ENCODE measurements at regions not wholly inside any gene's neighbourhood (a gene's known extent, or its start where the extent isn't known, plus 50 kb on each side); places are given as distances from the start of the nearest gene placed in this dataset.

- no peak for DNase-seq
These were observed 491.5 kb downstream of the OLFM4 start for GRCh38 chr13:53520132-53520531.

- no peak for DNase-seq
These were observed 493.4 kb downstream of the OLFM4 start for GRCh38 chr13:53522034-53522433.

DNA sequence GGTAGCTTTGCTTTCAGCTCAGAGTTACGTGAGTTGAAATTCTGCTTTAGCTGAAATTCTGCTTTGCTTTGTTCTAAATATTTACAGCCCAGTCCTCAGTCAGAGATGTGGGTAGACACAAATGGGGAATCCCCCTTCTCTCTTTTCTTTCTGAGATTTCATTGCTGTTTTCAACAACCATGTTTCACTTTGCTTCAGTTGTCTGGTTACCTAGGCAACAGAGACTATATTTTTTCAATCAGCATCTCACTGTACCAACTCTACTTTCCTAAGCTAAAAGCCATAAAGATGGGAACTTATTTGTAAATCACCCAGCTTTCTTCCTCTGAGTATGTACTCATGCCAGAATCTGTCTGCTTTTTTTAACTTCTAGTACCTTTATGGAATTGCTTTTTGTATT lies 509.0 kb downstream of the OLFM4 start:
- no peak for DNase-seq

- no peak for DNase-seq
These were observed 516.8 kb downstream of the OLFM4 start for GRCh38 chr13:53545340-53545941.

GRCh38 chr13:53560556-53560955 lies 531.9 kb downstream of the OLFM4 start:
- DNase-seq: no peak

DNA sequence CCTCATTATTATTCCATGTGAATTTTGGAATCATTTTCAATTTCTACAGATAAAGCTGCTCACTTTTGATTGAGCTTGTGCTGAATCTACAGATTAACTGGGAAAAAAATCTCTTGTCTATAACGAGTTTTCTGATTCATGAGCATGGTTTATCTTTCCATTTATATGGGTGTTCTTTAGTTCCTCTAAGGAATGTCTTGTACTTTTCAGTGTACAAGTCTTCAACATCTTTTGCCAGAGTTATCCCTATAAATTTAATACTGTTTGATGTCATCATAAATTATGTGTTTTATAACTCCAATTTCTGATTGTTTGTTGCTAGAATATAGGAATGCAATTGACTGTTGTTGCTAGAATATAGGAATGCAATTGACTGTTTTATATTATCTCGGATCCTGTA lies 533.8 kb downstream of the OLFM4 start:
- DNase-seq: no peak

- no peak for DNase-seq
These were observed 539.9 kb downstream of the OLFM4 start for GRCh38 chr13:53568491-53568890.

DNA sequence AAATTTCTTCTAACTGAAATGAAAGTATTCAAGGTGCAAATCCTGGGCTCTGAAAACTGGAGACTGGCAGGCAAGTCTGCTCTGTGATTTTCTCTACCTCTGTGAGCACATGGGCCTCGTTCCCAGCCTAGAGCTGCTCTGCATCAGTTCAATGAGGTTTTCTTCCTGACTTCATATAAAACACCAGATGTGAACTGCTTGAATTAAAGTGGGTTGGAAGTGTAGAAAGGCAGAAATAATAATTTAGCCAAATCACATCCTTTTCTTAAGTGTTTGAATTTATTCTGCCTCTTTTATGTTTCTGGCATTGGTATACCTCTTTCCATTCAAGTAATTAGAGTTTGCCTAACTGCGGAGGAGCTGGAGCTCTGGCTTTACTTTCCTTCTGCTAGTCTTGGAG lies 540.8 kb downstream of the OLFM4 start:
- no peak for DNase-seq

DNA sequence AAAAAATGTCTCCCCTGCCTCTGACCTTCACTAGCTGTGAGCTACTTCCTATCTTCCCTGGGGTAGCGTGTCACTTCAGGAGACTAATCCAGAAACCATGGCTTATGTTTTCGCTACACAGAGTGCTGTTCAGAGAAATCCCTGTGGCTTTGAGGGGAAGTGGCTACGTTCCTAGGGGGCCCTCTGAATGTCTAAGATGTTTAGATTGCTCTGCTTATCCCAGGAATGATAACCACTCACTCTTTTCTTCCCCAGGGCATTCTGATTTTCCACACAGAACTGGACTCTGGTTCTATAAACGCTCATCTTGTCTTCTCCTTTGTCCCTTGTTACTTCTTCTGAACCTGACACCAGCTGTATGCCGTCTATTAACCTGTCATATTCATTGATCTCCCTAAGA lies 572.5 kb downstream of the OLFM4 start:
- DNase-seq: no peak

DNA sequence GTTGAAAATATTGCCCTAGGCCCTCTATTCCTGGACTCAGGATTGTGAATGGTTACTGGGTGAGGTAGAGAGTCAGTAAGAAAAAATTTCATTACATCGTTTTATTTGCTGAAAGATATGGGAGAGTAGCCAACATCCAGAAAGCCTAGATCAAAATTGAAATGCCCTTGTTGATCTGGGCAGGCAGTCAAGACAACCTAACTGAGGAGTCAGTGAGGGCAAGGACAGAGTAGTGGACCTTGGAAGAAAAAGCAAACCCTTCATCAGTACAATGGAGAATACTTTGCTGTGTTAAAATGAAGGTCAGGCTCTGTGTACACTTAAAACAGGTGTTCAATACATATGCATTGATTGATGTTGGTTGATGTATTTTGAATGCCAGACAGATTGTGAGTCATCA lies 576.7 kb downstream of the OLFM4 start:
- no peak for DNase-seq

DNA sequence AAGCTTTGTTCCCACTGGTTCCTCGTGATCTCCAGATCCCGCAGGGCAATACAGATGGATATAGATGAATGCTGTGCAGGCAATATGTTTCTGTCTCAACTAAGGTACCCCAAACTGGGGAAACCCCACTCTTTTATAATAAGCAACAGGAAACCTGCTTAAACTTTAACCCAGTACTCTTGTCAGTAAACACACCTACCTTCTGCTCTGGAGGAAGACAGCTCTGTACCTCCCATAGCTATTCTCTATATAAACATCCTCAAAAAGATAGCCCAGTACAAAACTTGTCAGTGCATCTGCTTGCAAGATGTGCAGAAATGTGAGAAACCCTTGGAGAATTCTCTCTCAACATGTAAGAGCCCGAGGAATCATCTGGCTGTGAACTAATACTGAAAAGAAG lies 583.6 kb downstream of the OLFM4 start:
- DNase-seq: no peak

DNA sequence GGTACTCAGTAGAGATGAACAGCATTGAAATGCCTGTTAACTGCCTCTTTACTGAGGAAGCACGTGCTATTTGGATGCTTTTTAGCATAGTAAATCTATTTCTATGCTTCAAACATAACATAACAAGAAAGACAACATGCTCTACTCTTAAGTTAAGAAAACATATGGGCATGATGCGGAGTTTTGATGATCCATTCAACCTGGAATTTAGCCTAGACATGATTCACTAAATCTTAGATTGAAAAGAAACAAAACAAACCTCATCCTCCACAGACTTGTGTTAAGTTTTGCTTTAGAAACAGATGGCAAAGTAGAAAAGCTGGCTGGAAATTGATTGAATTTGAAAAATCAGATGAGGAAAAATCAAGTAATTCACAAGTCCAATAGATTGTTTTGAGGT lies 593.8 kb downstream of the OLFM4 start:
- DNase-seq: no peak

DNA sequence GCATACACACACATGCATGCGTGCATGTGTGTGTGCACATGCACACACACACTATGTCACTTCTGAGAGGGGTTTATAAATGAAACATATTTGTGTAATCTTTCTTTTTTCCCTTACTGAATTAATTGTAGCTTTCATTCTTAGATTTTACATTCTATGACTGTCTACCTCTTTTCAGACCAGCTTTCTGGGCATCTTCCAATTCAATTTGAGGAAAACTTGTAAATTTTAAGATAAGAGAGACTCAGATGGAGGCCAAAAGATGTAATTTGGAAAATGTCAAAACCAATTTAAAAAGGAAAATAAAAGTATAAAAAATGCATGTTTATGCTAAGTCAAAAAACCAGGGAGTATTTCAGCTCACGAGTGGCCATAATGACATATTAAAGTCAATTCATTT lies 594.5 kb downstream of the OLFM4 start:
- no peak for DNase-seq

DNA sequence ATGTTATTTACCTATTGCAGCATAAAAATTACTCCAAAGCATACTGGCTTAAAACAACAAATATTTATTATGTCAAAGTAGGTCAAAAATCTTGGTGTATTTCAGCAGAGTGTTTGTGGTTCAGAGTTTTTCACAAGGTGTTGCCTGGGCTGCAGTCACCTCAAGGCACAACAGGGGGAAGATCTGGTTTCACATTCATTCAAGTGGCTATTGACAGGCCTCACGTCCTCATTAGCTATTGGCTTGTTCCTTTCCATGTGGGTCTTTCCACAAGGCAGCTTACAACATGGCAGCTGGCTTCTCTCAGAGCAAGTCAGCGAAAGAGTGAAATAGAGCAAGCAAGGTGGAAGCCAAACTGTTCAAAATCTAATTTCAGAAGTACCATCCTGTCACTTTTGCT lies 602.9 kb downstream of the OLFM4 start:
- peak; percentile 8 for DNase-seq

- DNase-seq: no peak
These were observed 609.4 kb downstream of the OLFM4 start for GRCh38 chr13:53638040-53638439.

DNA sequence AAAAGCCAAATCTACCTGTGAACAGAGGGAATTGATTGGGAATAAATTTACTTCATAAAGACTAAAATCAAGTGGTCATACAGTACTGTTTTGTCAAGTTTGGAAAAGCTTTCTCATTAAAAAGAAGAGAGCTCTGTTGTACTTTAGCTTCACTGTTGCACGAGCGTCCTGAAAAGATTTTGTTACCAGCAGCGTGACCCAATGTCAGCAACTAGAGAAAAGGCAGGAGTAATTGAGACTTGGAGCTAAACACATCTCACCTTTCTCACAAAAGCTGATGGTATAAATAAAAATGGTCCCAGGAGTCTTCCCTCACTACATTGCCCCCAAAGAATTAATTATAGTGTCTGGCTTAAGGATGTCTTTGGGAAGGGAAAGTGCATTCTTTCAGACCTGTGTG lies 613.7 kb downstream of the OLFM4 start:
- DNase-seq: no peak

DNA sequence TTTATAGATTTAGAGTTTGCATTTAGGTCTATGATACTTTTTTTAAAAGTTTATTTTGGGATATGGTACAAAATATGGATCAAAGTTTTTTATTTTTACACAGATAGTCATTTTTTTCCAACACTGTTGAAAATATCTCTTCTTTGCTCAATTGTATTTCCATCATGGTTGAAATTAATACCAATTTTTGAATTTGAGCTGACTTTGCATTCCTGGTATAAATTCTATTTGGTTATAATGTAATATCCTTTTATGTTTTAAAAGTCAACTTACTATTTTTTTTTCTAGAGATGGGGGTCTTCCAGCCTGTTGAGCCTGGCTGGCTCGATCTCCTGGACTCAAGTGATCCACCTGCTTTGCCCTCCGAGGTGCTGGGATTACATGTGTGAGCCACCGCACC lies 620.1 kb downstream of the OLFM4 start:
- DNase-seq: no peak

DNA sequence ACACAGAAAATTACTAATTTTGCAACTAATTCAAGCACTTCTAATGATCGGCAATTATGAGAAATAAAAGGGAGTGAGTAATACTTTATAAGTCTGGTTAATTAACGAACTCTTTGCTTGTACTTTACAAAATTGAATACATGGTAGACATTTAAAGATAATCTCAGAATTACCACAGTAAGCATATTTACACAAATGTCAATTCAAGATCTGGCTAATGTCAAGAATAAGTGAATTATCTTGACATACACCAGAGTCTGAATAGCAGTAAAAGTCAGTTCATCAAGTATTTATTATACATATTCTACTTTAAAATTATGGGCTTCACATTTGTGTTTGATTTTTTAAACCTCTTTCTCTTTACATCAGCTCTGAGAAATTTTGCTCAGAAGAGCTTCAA lies 643.4 kb downstream of the OLFM4 start:
- no peak for DNase-seq

DNA sequence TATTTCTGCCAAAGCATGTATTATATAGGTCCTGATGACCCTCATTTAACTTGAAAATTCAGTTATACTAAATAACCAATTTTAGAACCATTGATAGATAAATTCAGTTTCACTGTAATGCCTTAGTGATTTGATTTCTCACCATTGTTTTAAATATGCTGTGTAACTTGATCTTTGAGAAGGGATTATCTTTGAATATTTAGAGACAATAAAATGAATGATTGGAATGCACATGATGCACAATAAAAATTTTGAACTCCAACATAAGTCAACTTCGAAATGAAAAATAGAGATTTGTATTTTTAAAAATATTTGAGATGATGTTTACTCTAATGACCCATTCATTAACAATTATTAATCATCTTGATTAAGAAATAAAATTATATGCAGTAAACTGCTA lies 654.5 kb downstream of the OLFM4 start:
- DNase-seq: no peak

GRCh38 chr13:53683608-53684007 lies 655.0 kb downstream of the OLFM4 start:
- DNase-seq: no peak

- DNase-seq: no peak
These were observed 662.8 kb downstream of the OLFM4 start for GRCh38 chr13:53691417-53691816.

GRCh38 chr13:53694814-53695532 lies 666.4 kb downstream of the OLFM4 start:
- DNase-seq: no peak

GRCh38 chr13:53703371-53704080 lies 674.9 kb downstream of the OLFM4 start:
- DNase-seq: no peak

DNA sequence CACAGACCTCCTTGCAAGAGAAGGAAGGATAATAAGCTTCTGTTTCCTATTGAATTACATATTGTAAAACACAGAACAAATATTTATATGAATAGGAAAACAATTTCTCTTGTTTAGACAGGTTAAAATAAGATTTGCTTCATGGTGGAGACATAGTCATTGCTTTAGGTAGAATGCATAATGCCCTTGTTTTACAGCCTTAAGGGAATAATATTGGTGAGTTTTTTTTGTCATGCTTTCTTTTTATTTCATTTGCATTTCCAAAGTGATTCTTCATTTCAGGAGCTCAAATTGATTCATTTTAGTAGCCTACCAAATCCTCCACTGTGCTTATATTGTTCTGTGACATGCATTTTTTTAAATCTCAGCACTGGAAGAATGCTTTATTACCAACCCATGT lies 690.7 kb downstream of the OLFM4 start:
- DNase-seq: no peak

GRCh38 chr13:53732664-53733063 lies 704.1 kb downstream of the OLFM4 start:
- no peak for DNase-seq
